HL-60 (cell line): ENCODE measurements at regions not wholly inside any gene's neighbourhood (a gene's known extent, or its start where the extent isn't known, plus 50 kb on each side); places are given as distances from the start of the nearest gene placed in this dataset.

ENCODE experiments used
- DNase-seq, 2 experiments: peaks; one replicate each; pipeline ENCODE4 v3.0.0-alpha.2; 2010 to 2020; ENCODE audit warnings: low read depth in 1 of 2, low spot score in 1 of 2
- H3K27ac ChIP-seq: fragments of 250-450 bp; sonication (Bioruptor Pico); replicated peaks from 2 replicates; pipeline ENCODE4 v1.5.1; 2020; ENCODE audit warnings: mild to moderate bottlenecking, moderate library complexity
- H3K27me3 ChIP-seq: fragments of 250-450 bp; sonication (Bioruptor Pico); 2 replicates; pipeline ENCODE4 v1.5.1; 2021; ENCODE audit warnings: mild to moderate bottlenecking, moderate library complexity; ENCODE audit not compliant: insufficient read depth, poor library complexity, severe bottlenecking
- H3K4me3 ChIP-seq: replicated peaks from 2 replicates; pipeline ENCODE4 v1.5.1; 2011; ENCODE audit warnings: mild to moderate bottlenecking, control low read depth, low read length; ENCODE audit not compliant: insufficient read depth
- GABPA ChIP-seq: IDR thresholded peaks from 2 replicates; pipeline ENCODE4 v1.6.1; 2012; ENCODE audit warnings: low read depth
- POLR2AphosphoS5 ChIP-seq: IDR thresholded peaks from 2 replicates; pipeline ENCODE4 v1.6.1; 2012; ENCODE audit warnings: low read depth
- SPI1 ChIP-seq: IDR thresholded peaks from 2 replicates; pipeline ENCODE4 v1.6.1; 2012; ENCODE audit warnings: low read depth, mild to moderate bottlenecking, borderline replicate concordance
- TF ChIP-seq, protein P1 (sequence below): IDR thresholded peaks from one replicate; pipeline ENCODE4 v1.5.1; 2011; ENCODE audit warnings: low read length, control low read depth, inconsistent platforms; ENCODE audit not compliant: insufficient read depth
- TF ChIP-seq, protein P2 (sequence below): IDR thresholded peaks from 2 replicates; pipeline ENCODE4 v1.6.1; 2012; ENCODE audit warnings: low read depth; ENCODE audit not compliant: insufficient replicate concordance

DNA sequence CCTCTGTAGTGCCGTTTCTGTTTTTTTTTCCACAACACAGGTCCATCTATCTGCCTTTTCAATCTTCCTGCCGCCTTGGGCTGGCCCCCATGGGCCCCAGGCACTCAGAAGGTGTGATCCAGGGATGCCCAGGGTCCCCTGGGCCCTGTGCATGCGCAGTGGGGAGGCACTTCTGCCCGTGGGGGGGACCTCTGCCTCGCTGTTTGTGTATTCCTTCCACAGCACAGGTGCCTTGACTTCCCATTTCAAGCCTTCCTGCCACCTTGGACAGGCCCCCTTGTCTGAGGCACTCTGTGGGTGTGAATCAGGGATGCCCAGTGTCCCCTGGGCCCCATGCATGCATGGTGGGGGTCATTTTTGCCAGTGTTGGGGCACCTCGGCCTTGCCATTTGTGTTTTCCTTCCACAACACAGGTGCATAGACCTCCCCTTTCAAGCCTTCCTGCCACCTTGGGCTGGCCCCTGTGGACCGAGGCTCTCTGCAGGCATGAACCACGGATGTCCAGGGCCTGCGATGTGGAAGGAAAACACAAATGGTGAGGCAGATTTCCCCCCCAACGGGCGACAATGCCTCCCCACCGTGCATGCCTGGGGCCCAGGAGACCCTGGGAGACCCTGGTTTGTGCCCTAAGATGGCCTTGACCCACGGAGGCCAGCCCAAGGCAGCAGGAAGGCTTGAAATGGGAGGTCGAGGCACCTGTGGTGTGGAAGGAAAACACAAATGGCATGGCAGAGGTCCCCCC is 366.5 kb downstream of the ALG10 start:
- TF ChIP-seq, protein P1, sequence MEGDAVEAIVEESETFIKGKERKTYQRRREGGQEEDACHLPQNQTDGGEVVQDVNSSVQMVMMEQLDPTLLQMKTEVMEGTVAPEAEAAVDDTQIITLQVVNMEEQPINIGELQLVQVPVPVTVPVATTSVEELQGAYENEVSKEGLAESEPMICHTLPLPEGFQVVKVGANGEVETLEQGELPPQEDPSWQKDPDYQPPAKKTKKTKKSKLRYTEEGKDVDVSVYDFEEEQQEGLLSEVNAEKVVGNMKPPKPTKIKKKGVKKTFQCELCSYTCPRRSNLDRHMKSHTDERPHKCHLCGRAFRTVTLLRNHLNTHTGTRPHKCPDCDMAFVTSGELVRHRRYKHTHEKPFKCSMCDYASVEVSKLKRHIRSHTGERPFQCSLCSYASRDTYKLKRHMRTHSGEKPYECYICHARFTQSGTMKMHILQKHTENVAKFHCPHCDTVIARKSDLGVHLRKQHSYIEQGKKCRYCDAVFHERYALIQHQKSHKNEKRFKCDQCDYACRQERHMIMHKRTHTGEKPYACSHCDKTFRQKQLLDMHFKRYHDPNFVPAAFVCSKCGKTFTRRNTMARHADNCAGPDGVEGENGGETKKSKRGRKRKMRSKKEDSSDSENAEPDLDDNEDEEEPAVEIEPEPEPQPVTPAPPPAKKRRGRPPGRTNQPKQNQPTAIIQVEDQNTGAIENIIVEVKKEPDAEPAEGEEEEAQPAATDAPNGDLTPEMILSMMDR, result no peak
- TF ChIP-seq SPI1 (no peak), GABPA (no peak), POLR2AphosphoS5 (no peak)
- TF ChIP-seq, protein P2, sequence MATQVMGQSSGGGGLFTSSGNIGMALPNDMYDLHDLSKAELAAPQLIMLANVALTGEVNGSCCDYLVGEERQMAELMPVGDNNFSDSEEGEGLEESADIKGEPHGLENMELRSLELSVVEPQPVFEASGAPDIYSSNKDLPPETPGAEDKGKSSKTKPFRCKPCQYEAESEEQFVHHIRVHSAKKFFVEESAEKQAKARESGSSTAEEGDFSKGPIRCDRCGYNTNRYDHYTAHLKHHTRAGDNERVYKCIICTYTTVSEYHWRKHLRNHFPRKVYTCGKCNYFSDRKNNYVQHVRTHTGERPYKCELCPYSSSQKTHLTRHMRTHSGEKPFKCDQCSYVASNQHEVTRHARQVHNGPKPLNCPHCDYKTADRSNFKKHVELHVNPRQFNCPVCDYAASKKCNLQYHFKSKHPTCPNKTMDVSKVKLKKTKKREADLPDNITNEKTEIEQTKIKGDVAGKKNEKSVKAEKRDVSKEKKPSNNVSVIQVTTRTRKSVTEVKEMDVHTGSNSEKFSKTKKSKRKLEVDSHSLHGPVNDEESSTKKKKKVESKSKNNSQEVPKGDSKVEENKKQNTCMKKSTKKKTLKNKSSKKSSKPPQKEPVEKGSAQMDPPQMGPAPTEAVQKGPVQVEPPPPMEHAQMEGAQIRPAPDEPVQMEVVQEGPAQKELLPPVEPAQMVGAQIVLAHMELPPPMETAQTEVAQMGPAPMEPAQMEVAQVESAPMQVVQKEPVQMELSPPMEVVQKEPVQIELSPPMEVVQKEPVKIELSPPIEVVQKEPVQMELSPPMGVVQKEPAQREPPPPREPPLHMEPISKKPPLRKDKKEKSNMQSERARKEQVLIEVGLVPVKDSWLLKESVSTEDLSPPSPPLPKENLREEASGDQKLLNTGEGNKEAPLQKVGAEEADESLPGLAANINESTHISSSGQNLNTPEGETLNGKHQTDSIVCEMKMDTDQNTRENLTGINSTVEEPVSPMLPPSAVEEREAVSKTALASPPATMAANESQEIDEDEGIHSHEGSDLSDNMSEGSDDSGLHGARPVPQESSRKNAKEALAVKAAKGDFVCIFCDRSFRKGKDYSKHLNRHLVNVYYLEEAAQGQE, result no peak
- DNase-seq, result no peak
- H3K27me3 ChIP-seq, result no peaks in the 10 kb centered on the region
- H3K27ac ChIP-seq, result no peak overlapping the region
- no peak overlapping the region for H3K4me3 ChIP-seq

DNA sequence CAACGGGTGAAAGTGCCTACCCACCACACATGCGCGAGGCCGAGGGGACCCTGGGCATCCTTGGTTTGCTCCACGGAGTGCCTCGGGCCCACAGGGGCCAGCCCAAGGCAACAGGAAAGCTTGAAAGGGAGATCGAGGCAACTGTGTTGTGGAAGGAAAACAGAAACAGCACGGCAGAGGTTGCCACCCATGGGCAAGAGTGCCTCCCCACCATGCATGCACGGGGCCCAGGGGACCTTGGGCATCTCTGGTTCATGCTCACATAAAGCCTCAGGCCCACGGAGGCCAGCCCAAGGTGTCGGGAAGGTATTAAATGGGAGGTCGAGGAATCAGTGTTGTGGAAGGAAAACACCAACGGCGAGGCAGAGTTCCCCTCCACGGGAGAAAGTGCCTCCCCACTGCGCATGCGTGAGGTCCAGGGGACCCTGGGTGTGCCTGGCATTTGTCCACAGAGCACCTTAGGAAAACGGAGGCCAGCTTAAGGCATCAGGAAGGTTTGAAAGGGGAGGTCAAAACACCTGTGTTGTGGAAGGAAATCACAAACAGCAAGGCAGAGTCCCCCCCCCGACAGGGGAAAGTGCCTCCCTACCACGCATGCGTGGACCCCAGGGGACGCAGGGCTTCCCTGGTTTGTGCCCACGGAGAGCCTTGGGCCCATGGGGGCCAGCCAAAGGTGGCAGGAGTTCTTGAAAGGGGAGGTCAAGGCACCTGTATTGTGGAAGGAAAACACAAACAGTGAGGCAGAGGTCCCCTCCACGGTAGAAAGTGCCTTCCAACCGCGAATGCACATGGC is 367.3 kb downstream of the ALG10 start:
- DNase-seq, result no peak
- no peak overlapping the region for H3K4me3 ChIP-seq
- no peak overlapping the region for H3K27ac ChIP-seq
- no peaks in the 10 kb centered on the region for H3K27me3 ChIP-seq
- TF ChIP-seq SPI1, result no peak
- TF ChIP-seq, protein P2, result no peak
- no peak for TF ChIP-seq GABPA
- TF ChIP-seq POLR2AphosphoS5, result no peak
- TF ChIP-seq, protein P1, result no peak

- Histone ChIP-seq H3K4me3 (no peak overlapping the region), H3K27me3 (no peaks in the 10 kb centered on the region), H3K27ac (no peak overlapping the region)
- no peak for DNase-seq
- TF ChIP-seq SPI1 (no peak), GABPA (no peak), POLR2AphosphoS5 (no peak)
- TF ChIP-seq, protein P1, result no peak
These were observed 368.0 kb downstream of the ALG10 start for GRCh38 chr12:34390171-34390841.
